OCI-LY7 (cell line): ENCODE measurements at regions not wholly inside any gene's neighbourhood (a gene's known extent, or its start where the extent isn't known, plus 50 kb on each side); places are given as distances from the start of the nearest gene placed in this dataset.
"Not testable (repeated sequence)": the region's sequence is repeated elsewhere in the genome, so short reads cannot be mapped to it uniquely, and the experiment has no call there.

Experiments
- BruUV-seq: library from RNA; stranded (reverse); fragments of 400-500 nt; replicated peaks from 2 replicates; lab custom pipeline; 2021; lab: Mats Ljungman, UMichigan
- CTCF ChIA-PET: fragments of 300-600 bp; sonication (Branson Sonifier 250); formaldehyde crosslinking; loops from one replicate; lab custom pipeline; 2022; ENCODE audit warnings: antibody characterized with exemption; ENCODE audit not compliant: unreplicated experiment; lab: Charles Lee
- POLR2A ChIA-PET: fragments of 300-600 bp; sonication (Branson Sonifier 250); formaldehyde crosslinking; loops from one replicate; lab custom pipeline; 2022; ENCODE audit warnings: antibody characterized with exemption; lab: Charles Lee
- DNase-seq: peaks from one replicate; pipeline ENCODE4 v3.0.0-alpha.2; 2015; ENCODE audit warnings: low spot score
- H2AFZ ChIP-seq: fragments of 200-600 bp; sonication (generic), shearing (Covaris generic); 2 replicates; pipeline ENCODE4 v1.6.1; 2014; ENCODE audit warnings: mild to moderate bottlenecking, antibody characterized with exemption, low read length, moderate library complexity
- H3K27ac ChIP-seq: fragments of 200-600 bp; sonication (generic); 2 replicates; pipeline ENCODE4 v1.5.1; 2014; ENCODE audit warnings: mixed run types, low read depth, mild to moderate bottlenecking, moderate library complexity, low read length, inconsistent platforms; ENCODE audit not compliant: poor library complexity, severe bottlenecking
- H3K36me3 ChIP-seq: fragments of 200-600 bp; sonication (generic); 2 replicates; pipeline ENCODE4 v1.6.1; 2014; ENCODE audit warnings: mild to moderate bottlenecking, antibody characterized with exemption, low read length, moderate library complexity, mixed read lengths; ENCODE audit not compliant: insufficient read depth
- H3K4me1 ChIP-seq: fragments of 200-600 bp; sonication (generic); 2 replicates; pipeline ENCODE4 v1.5.1; 2014; ENCODE audit warnings: mild to moderate bottlenecking, low read length; ENCODE audit not compliant: insufficient read depth, poor library complexity, severe bottlenecking
- H3K4me2 ChIP-seq: fragments of 200-600 bp; sonication (generic); 2 replicates; pipeline ENCODE4 v1.6.1; 2014; ENCODE audit warnings: mild to moderate bottlenecking, low read length
- H3K4me3 ChIP-seq: fragments of 200-600 bp; sonication (generic); 2 replicates; pipeline ENCODE4 v1.5.1; 2014; ENCODE audit warnings: mild to moderate bottlenecking, low read depth, low read length; ENCODE audit not compliant: poor library complexity, severe bottlenecking
- H3K79me2 ChIP-seq: fragments of 200-600 bp; sonication (generic); 2 replicates; pipeline ENCODE4 v1.6.1; 2016; ENCODE audit warnings: low read depth, mild to moderate bottlenecking, low read length, moderate library complexity, mixed read lengths; ENCODE audit not compliant: insufficient read depth
- H3K9me2 ChIP-seq: fragments of 200-600 bp; sonication (generic); 2 replicates; pipeline ENCODE4 v1.6.1; 2016; ENCODE audit warnings: mild to moderate bottlenecking, low read length, mixed read lengths; ENCODE audit not compliant: insufficient read depth
- H3K9me3 ChIP-seq: fragments of 200-600 bp; sonication (generic); 2 replicates; pipeline ENCODE4 v1.6.1; 2014; ENCODE audit warnings: mild to moderate bottlenecking, mixed run types, low read length, mixed read lengths
- H4K20me1 ChIP-seq: fragments of 200-600 bp; sonication (generic); 2 replicates; pipeline ENCODE4 v1.6.1; 2014; ENCODE audit warnings: mild to moderate bottlenecking, antibody characterized with exemption, low read length, moderate library complexity, mixed read lengths; ENCODE audit not compliant: insufficient read depth
- CTCF ChIP-seq: fragments of 200-600 bp; sonication (generic); conservative IDR thresholded peaks from 2 replicates; pipeline ENCODE4 v1.5.1; 2014; ENCODE audit warnings: mild to moderate bottlenecking, antibody characterized with exemption, low read length, moderate library complexity, mixed read lengths
- EZH2phosphoT487 ChIP-seq: fragments of 200-600 bp; sonication (generic); IDR thresholded peaks from 2 replicates; pipeline ENCODE4 v1.6.1; 2018; ENCODE audit warnings: low read depth, borderline replicate concordance, mild to moderate bottlenecking, mixed run types, antibody characterized with exemption, low read length, moderate library complexity, mixed read lengths
- intact Hi-C: fragments of 100-400 bp; cut with micrococcal nuclease; formaldehyde crosslinking; loops from one replicate; pipeline ENCODE4 v1.10.0; 2022; ENCODE audit not compliant: unreplicated experiment

- no peaks in the 10 kb centered on the region for H3K79me2 ChIP-seq
- BruUV-seq, result no TSS peak
- no peak overlapping the region for H2AFZ ChIP-seq
- no peak overlapping the region for H3K4me3 ChIP-seq
- no peak overlapping the region for H3K4me2 ChIP-seq
- TF ChIP-seq CTCF (no peak), EZH2phosphoT487 (no peak)
- H3K9me2 ChIP-seq, result no peaks in the 10 kb centered on the region
- intact Hi-C loops, result no loop called here
- ChIA-PET CTCF (no interaction called here), POLR2A (no interaction called here)
- H3K27ac ChIP-seq, result no peak overlapping the region
- H3K36me3 ChIP-seq, result no peaks in the 10 kb centered on the region
- DNase-seq, result no peak
- H3K9me3 ChIP-seq, result no peaks in the 10 kb centered on the region
- H3K4me1 ChIP-seq, result no peaks in the 10 kb centered on the region
- H4K20me1 ChIP-seq, result no peaks in the 10 kb centered on the region
Measured at GRCh38 chr5:163162645-163163044, 274.8 kb upstream of the CCNG1 start.

GRCh38 chr5:163163858-163164257 is 273.5 kb upstream of the CCNG1 start:
- H3K79me2 ChIP-seq, result no peaks in the 10 kb centered on the region
- no peak overlapping the region for H3K4me3 ChIP-seq
- H3K9me2 ChIP-seq, result no peaks in the 10 kb centered on the region
- no peak overlapping the region for H3K27ac ChIP-seq
- H3K4me2 ChIP-seq, result no peak overlapping the region
- POLR2A ChIA-PET, result no interaction called here
- H4K20me1 ChIP-seq, result no peaks in the 10 kb centered on the region
- no peak for DNase-seq
- H3K9me3 ChIP-seq, result no peaks in the 10 kb centered on the region
- no TSS peak for BruUV-seq
- no peaks in the 10 kb centered on the region for H3K36me3 ChIP-seq
- intact Hi-C loops, result no loop called here
- H2AFZ ChIP-seq, result no peak overlapping the region
- no peaks in the 10 kb centered on the region for H3K4me1 ChIP-seq
- TF ChIP-seq EZH2phosphoT487, result no peak
- no peak for TF ChIP-seq CTCF
- CTCF ChIA-PET, result no interaction called here

GRCh38 chr5:163165277-163165676 is 272.1 kb upstream of the CCNG1 start:
- H3K4me2 ChIP-seq, result no peak overlapping the region
- no peak overlapping the region for H3K27ac ChIP-seq
- H3K4me3 ChIP-seq, result no peak overlapping the region
- H3K36me3 ChIP-seq, result no peaks in the 10 kb centered on the region
- no peaks in the 10 kb centered on the region for H4K20me1 ChIP-seq
- no peaks in the 10 kb centered on the region for H3K79me2 ChIP-seq
- H2AFZ ChIP-seq, result no peak overlapping the region
- intact Hi-C loops, result no loop called here
- ChIA-PET POLR2A (no interaction called here), CTCF (no interaction called here)
- BruUV-seq, result no TSS peak
- H3K9me3 ChIP-seq, result no peaks in the 10 kb centered on the region
- TF ChIP-seq EZH2phosphoT487, result no peak
- no peak for TF ChIP-seq CTCF
- DNase-seq, result no peak
- no peaks in the 10 kb centered on the region for H3K9me2 ChIP-seq
- no peaks in the 10 kb centered on the region for H3K4me1 ChIP-seq

- H4K20me1 ChIP-seq, H3K4me1 ChIP-seq, H3K9me3 ChIP-seq, DNase-seq, H3K4me2 ChIP-seq, H3K36me3 ChIP-seq, intact Hi-C loops, H3K27ac ChIP-seq, BruUV-seq, POLR2A ChIA-PET, H2AFZ ChIP-seq, H3K4me3 ChIP-seq, H3K79me2 ChIP-seq, CTCF ChIA-PET, H3K9me2 ChIP-seq: not testable (repeated sequence)
Measured at GRCh38 chr5:163170161-163170560, 267.2 kb upstream of the CCNG1 start.
